Panc1 (cell line): ENCODE measurements at regions not wholly inside any gene's neighbourhood (a gene's known extent, or its start where the extent isn't known, plus 50 kb on each side); places are given as distances from the start of the nearest gene placed in this dataset.

Source experiments
- ATAC-seq: fragments of 200-7000 bp; cut with Tn5 transposase; 2 replicates; pipeline ENCODE4 v1.9.1; 2020; ENCODE audit warnings: mild to moderate bottlenecking, moderate library complexity
- BruUV-seq: library from RNA; stranded (reverse); fragments of 400-500 nt; replicated peaks from 2 replicates; lab custom pipeline; 2021; lab: Mats Ljungman, UMichigan
- CTCF ChIA-PET: fragments of 300-600 bp; sonication (Branson Sonifier 250); formaldehyde crosslinking; loops from one replicate; lab custom pipeline; 2022; ENCODE audit warnings: antibody characterized with exemption; lab: Charles Lee
- POLR2A ChIA-PET: fragments of 300-600 bp; sonication (Branson Sonifier 250); formaldehyde crosslinking; loops from one replicate; lab custom pipeline; 2022; ENCODE audit warnings: antibody characterized with exemption; lab: Charles Lee
- DNase-seq: peaks from one replicate; pipeline ENCODE4 v3.0.0-alpha.2; 2010; ENCODE audit warnings: low read depth, low spot score
- H3K27ac ChIP-seq: 2 replicates; pipeline ENCODE4 v1.5.1; 2011; ENCODE audit warnings: mild to moderate bottlenecking, low read length, inconsistent platforms
- H3K27me3 ChIP-seq: fragments of 200-500 bp; sonication (Bioruptor generic); 2 replicates; pipeline ENCODE4 v1.6.0; 2014; ENCODE audit warnings: low read length, inconsistent platforms; ENCODE audit not compliant: control insufficient read depth, insufficient read depth
- H3K36me3 ChIP-seq: fragments of 200-500 bp; sonication (Bioruptor generic); 2 replicates; pipeline ENCODE4 v1.5.1; 2014; ENCODE audit warnings: inconsistent platforms, mild to moderate bottlenecking, low read length, moderate library complexity; ENCODE audit not compliant: control insufficient read depth, insufficient read depth
- H3K4me1 ChIP-seq: 2 replicates; pipeline ENCODE4 v1.5.1; 2011; ENCODE audit warnings: inconsistent platforms, mild to moderate bottlenecking, low read length, moderate library complexity; ENCODE audit not compliant: control insufficient read depth, insufficient read depth
- H3K4me3 ChIP-seq, 2 experiments: 2 replicates each; pipeline ENCODE4 v1.5.1; 2011 to 2012; ENCODE audit warnings: low read depth in 2 of 2, low read length in 2 of 2, mild to moderate bottlenecking in 2 of 2, inconsistent platforms in 1 of 2, moderate library complexity in 1 of 2
- H3K9me3 ChIP-seq: fragments of 200-500 bp; sonication (Bioruptor generic); 2 replicates; pipeline ENCODE4 v1.5.1; 2014; ENCODE audit warnings: low read depth, mild to moderate bottlenecking, inconsistent platforms, low read length, moderate library complexity; ENCODE audit not compliant: control insufficient read depth, insufficient read depth
- POLR2AphosphoS5 ChIP-seq: IDR thresholded peaks from 2 replicates; pipeline ENCODE4 v1.6.1; 2012; ENCODE audit warnings: mild to moderate bottlenecking, low read depth, low read length, moderate library complexity
- REST ChIP-seq, 2 experiments: IDR thresholded peaks; 2 replicates each; pipeline ENCODE4 v1.6.1; 2011 to 2012; ENCODE audit warnings: low read depth in 2 of 2, control low read depth in 1 of 2, low read length in 1 of 2, mild to moderate bottlenecking in 1 of 2, moderate library complexity in 1 of 2; ENCODE audit not compliant: insufficient read depth in 1 of 2
- SIN3A ChIP-seq: IDR thresholded peaks from 2 replicates; pipeline ENCODE4 v1.6.1; 2012; ENCODE audit warnings: low read depth, mild to moderate bottlenecking, low read length, moderate library complexity, borderline replicate concordance; ENCODE audit not compliant: insufficient read depth
- TCF7L2 ChIP-seq: IDR thresholded peaks from 2 replicates; pipeline ENCODE4 v1.6.1; 2011; ENCODE audit warnings: mild to moderate bottlenecking, low read depth, low read length, inconsistent platforms
- in situ Hi-C: cut with HindIII; loops from 2 replicates; pipeline ENCODE4 v1.10.0; 2016; ENCODE audit warnings: low sequenced_read_pairs, low pct_unique_long_range_greater_than_20kb
- intact Hi-C: fragments of 100-400 bp; cut with micrococcal nuclease; formaldehyde crosslinking; loops from one replicate; pipeline ENCODE4 v1.10.0; 2022; ENCODE audit not compliant: unreplicated experiment
- TF ChIP-seq, protein P1 (sequence below): fragments of 450-650 bp; IDR thresholded peaks from 2 replicates; pipeline ENCODE4 v1.5.1; 2017; ENCODE audit warnings: mild to moderate bottlenecking

GRCh38 chr10:33416691-33417090 is 82.2 kb upstream of the NRP1 start:
- DNase-seq (no peak), ATAC-seq (no peak)
- in situ Hi-C loops (no loop called here), intact Hi-C loops (no loop called here)
- H3K27me3 ChIP-seq = no peaks in the 10 kb centered on the region
- no peaks in the 10 kb centered on the region for H3K4me1 ChIP-seq
- no peak overlapping the region for H3K4me3 ChIP-seq
- no peaks in the 10 kb centered on the region for H3K36me3 ChIP-seq
- no TSS peak for BruUV-seq
- H3K27ac ChIP-seq = no peak overlapping the region
- POLR2A ChIA-PET = no interaction called here
- H3K9me3 ChIP-seq = no peaks in the 10 kb centered on the region
- CTCF ChIA-PET = no interaction called here
- TF ChIP-seq REST (IDR thresholded peaks at IDR 0.05; ENCODE audit: insufficient read depth in 1 of 2, low read depth in 2 of 2, low read length in 1 of 2) (no peak), SIN3A (no peak), TCF7L2 (no peak), POLR2AphosphoS5 (no peak)
- TF ChIP-seq, protein P1, sequence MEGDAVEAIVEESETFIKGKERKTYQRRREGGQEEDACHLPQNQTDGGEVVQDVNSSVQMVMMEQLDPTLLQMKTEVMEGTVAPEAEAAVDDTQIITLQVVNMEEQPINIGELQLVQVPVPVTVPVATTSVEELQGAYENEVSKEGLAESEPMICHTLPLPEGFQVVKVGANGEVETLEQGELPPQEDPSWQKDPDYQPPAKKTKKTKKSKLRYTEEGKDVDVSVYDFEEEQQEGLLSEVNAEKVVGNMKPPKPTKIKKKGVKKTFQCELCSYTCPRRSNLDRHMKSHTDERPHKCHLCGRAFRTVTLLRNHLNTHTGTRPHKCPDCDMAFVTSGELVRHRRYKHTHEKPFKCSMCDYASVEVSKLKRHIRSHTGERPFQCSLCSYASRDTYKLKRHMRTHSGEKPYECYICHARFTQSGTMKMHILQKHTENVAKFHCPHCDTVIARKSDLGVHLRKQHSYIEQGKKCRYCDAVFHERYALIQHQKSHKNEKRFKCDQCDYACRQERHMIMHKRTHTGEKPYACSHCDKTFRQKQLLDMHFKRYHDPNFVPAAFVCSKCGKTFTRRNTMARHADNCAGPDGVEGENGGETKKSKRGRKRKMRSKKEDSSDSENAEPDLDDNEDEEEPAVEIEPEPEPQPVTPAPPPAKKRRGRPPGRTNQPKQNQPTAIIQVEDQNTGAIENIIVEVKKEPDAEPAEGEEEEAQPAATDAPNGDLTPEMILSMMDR = no peak

DNA sequence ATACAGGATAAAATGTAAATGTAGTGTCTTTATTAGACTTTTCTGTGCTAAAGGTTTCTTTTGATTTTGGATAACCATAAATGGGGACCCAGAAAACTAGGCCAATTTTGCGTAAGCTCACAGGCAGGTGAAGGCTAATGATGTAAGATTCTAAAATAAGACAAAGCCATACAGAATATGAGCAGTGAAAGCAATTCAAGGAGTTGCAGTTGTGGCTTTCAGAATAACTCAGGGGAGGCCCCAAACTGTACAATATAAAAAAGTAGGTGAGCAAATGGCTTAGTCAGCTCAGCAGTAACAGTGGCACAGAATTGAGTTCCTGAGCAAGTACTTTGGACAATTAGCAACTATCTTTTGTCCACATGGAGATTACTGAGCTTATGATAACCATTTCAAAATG is 81.7 kb upstream of the NRP1 start:
- ATAC-seq (no peak), DNase-seq (no peak)
- in situ Hi-C loops (no loop called here), intact Hi-C loops (no loop called here)
- Histone ChIP-seq H3K27ac (no peak overlapping the region), H3K27me3 (no peaks in the 10 kb centered on the region), H3K36me3 (no peaks in the 10 kb centered on the region), H3K9me3 (no peaks in the 10 kb centered on the region), H3K4me3 (no peak overlapping the region), H3K4me1 (no peaks in the 10 kb centered on the region)
- TF ChIP-seq TCF7L2 (no peak), SIN3A (no peak), POLR2AphosphoS5 (no peak), REST (IDR thresholded peaks at IDR 0.05; ENCODE audit: insufficient read depth in 1 of 2, low read depth in 2 of 2, low read length in 1 of 2) (no peak)
- TF ChIP-seq, protein P1 = no peak
- BruUV-seq = no TSS peak
- POLR2A ChIA-PET = no interaction called here
- CTCF ChIA-PET = no interaction called here
